GM12878 (cell line): ENCODE measurements at regions not wholly inside any gene's neighbourhood (a gene's known extent, or its start where the extent isn't known, plus 50 kb on each side); places are given as distances from the start of the nearest gene placed in this dataset.

Source experiments
- ATAC-seq: fragments of 200-7000 bp; cut with Tn5 transposase; 3 replicates; pipeline ENCODE4 v1.9.1; 2020; ENCODE audit warnings: mild to moderate bottlenecking, moderate library complexity
- BruUV-seq: library from RNA; stranded (reverse); fragments of 400-500 nt; replicated peaks from 2 replicates; lab custom pipeline; 2021; lab: Mats Ljungman, UMichigan
- CTCF ChIA-PET: fragments of 300-600 bp; sonication (Branson Sonifier 250); formaldehyde crosslinking; extraction: SDS; loops from one replicate; lab custom pipeline; 2021; ENCODE audit warnings: inconsistent platforms; lab: Yijun Ruan, JAX
- POLR2A ChIA-PET: fragments of 350-600 bp; formaldehyde crosslinking; extraction: SDS; loops from one replicate; lab custom pipeline; 2021; ENCODE audit warnings: inconsistent platforms; lab: Charles Lee
- RAD21 ChIA-PET: fragments of 300-600 bp; sonication (Branson Sonifier 250); formaldehyde crosslinking; loops from one replicate; lab custom pipeline; 2023; ENCODE audit warnings: antibody characterized with exemption; ENCODE audit not compliant: unreplicated experiment; lab: Charles Lee
- SMC1A ChIA-PET: fragments of 300-600 bp; sonication (Branson Sonifier 250); formaldehyde crosslinking; loops from one replicate; lab custom pipeline; 2023; ENCODE audit not compliant: unreplicated experiment, uncharacterized antibody; lab: Charles Lee
- DNase-seq: peaks from one replicate; pipeline ENCODE4 v3.0.0-alpha.2; 2011; ENCODE audit warnings: low read depth, low spot score
- FAIRE-seq: peaks from 3 replicates; lab custom pipeline; 2011; peaks lifted over from hg19 to GRCh38; lab: Jason Lieb, UNC
- H2AFZ ChIP-seq: 2 replicates; pipeline ENCODE4 v1.6.0; 2011; ENCODE audit warnings: low read depth, low read length, control low read depth; ENCODE audit not compliant: control insufficient read depth
- H3K27ac ChIP-seq: 2 replicates; pipeline ENCODE4 v1.5.1; 2011; ENCODE audit warnings: control low read depth; ENCODE audit not compliant: control insufficient read depth, insufficient read depth
- H3K27me3 ChIP-seq, 2 experiments: replicated peaks in 1 of 2; 2 replicates each; pipeline versions ENCODE4 v1.6.0 to v1.6.1; 2011; ENCODE audit warnings: low read length in 1 of 2; ENCODE audit not compliant: control insufficient read depth in 2 of 2, insufficient read depth in 2 of 2
- H3K36me3 ChIP-seq, 2 experiments: 2 replicates each; pipeline ENCODE4 v1.5.1; 2011; ENCODE audit warnings: low read length in 1 of 2; ENCODE audit not compliant: control insufficient read depth in 2 of 2, insufficient read depth in 2 of 2
- H3K4me1 ChIP-seq: 2 replicates; pipeline ENCODE4 v1.6.1; 2011; ENCODE audit warnings: mild to moderate bottlenecking, low read length, moderate library complexity, mixed read lengths; ENCODE audit not compliant: control insufficient read depth, insufficient read depth
- H3K4me2 ChIP-seq: 2 replicates; pipeline ENCODE4 v1.6.0; 2011; ENCODE audit warnings: control low read depth; ENCODE audit not compliant: control insufficient read depth, insufficient read depth
- H3K4me3 ChIP-seq: fragments of 200-600 bp; sonication (generic); 2 replicates; pipeline ENCODE4 v1.5.1; 2016
- H3K79me2 ChIP-seq: 2 replicates; pipeline ENCODE4 v1.6.0; 2011; ENCODE audit warnings: low read length; ENCODE audit not compliant: control insufficient read depth, insufficient read depth
- H3K9ac ChIP-seq: 2 replicates; pipeline ENCODE4 v1.8.0; 2011; ENCODE audit warnings: low read length, control low read depth, mixed read lengths; ENCODE audit not compliant: control insufficient read depth, insufficient read depth
- H3K9me3 ChIP-seq: replicated peaks from 3 replicates; pipeline ENCODE4 v1.5.1; 2011; ENCODE audit warnings: mild to moderate bottlenecking, low read length; ENCODE audit not compliant: control insufficient read depth, insufficient read depth
- H4K20me1 ChIP-seq: 2 replicates; pipeline ENCODE4 v1.6.0; 2011; ENCODE audit not compliant: control insufficient read depth, insufficient read depth
- BCL3 ChIP-seq: IDR thresholded peaks from 2 replicates; pipeline ENCODE4 v1.6.1; 2011; ENCODE audit warnings: borderline replicate concordance, low read depth, mild to moderate bottlenecking, moderate library complexity, low read length; ENCODE audit not compliant: insufficient read depth, poor library complexity, severe bottlenecking
- CEBPZ ChIP-seq: fragments of 150-350 bp; IDR thresholded peaks from 2 replicates; pipeline ENCODE4 v1.6.1; 2016; ENCODE audit warnings: low read depth, low read length
- IKZF2 ChIP-seq, 2 experiments: fragments of 450-650 bp; IDR thresholded peaks; 2 replicates each; pipeline ENCODE4 v1.6.1; 2017; ENCODE audit warnings: mild to moderate bottlenecking in 2 of 2, moderate library complexity in 2 of 2
- MXI1 ChIP-seq: fragments of 150-350 bp; IDR thresholded peaks from 2 replicates; pipeline ENCODE4 v1.6.1; 2011; ENCODE audit warnings: low read depth, mild to moderate bottlenecking, inconsistent platforms, low read length, improper control_type of control experiment
- NFXL1 ChIP-seq: fragments of 450-650 bp; IDR thresholded peaks from 2 replicates; pipeline ENCODE4 v1.6.1; 2017; ENCODE audit warnings: antibody characterized with exemption, mild to moderate bottlenecking, borderline replicate concordance
- NR2C2 ChIP-seq: IDR thresholded peaks from 2 replicates; pipeline ENCODE4 v1.6.1; 2011; ENCODE audit warnings: borderline replicate concordance, low read depth; ENCODE audit not compliant: control insufficient read depth, insufficient read length
- SREBF2 ChIP-seq: IDR thresholded peaks from 2 replicates; pipeline ENCODE4 v1.6.1; 2012; ENCODE audit warnings: mild to moderate bottlenecking, low read length
- WGBS: methylation state at CpG from one replicate; pipeline ENCODE4 v1.1.6; 2016; ENCODE audit warnings: low lambda C conversion rate; ENCODE audit not compliant: insufficient replicate concordance, insufficient coverage; ENCODE audit errors: missing lambda C conversion rate; 5-methylcytosine and 5-hydroxymethylcytosine counted together
- in situ Hi-C: fragments of 300-500 bp; cut with MboI; formaldehyde crosslinking; loops from 9 replicates; pipeline ENCODE4 v1.14.3; 2018; ENCODE audit warnings: mixed read lengths
- intact Hi-C: fragments of 100-400 bp; cut with micrococcal nuclease; formaldehyde crosslinking; loops from one replicate; pipeline ENCODE4 v1.14.2; 2022; ENCODE audit not compliant: unreplicated experiment

GRCh38 chr9:129498451-129499384, 122.2 kb downstream of the C9orf50 start:
- intact Hi-C loops: loop anchor here (10.0 kb wide), 1 partner anchor 324 kb away; the partner anchor contains the start of gene IER5L
- WGBS: 44% methylated on average over 7 of the region's 7 CpGs
- CTCF ChIA-PET: no interaction called here

More at GRCh38 chr9:129498451-129499384, 122.2 kb downstream of the C9orf50 start:
- H3K9me3 ChIP-seq: no peaks in the 10 kb centered on the region
- ATAC-seq: no peak
- FAIRE-seq: no peak
- no peak overlapping the region for H3K27ac ChIP-seq
- peaks cover 17% of the 10 kb centered on the region for H3K4me1 ChIP-seq
- H2AFZ ChIP-seq: no peak overlapping the region
- ChIA-PET SMC1A (interaction anchor here (1.3 kb wide), 1 partner anchor 40 kb away, joined by 3 read pairs; no protein-coding TSS in a partner anchor), RAD21 (interaction anchor here (0.5 kb wide), 1 partner anchor 324 kb away, joined by 4 read pairs; no protein-coding TSS in a partner anchor), POLR2A (no interaction called here)
- no TSS peak for BruUV-seq
- no peaks in the 10 kb centered on the region for H4K20me1 ChIP-seq
- no peaks in the 10 kb centered on the region for H3K36me3 ChIP-seq
- H3K9ac ChIP-seq: no peak overlapping the region
- no peak overlapping the region for H3K4me2 ChIP-seq
- TF ChIP-seq NR2C2 (no peak), IKZF2 (IDR thresholded peaks at IDR 0.05) (no peak), MXI1 (no peak), NFXL1 (no peak), BCL3 (peak; percentile 75), SREBF2 (no peak), CEBPZ (no peak)
- DNase-seq: no peak
- H3K27me3 ChIP-seq: peaks cover 4 to 9% of the 10 kb centered on the region in 2 experiments
- no peak overlapping the region for H3K4me3 ChIP-seq
- no peaks in the 10 kb centered on the region for H3K79me2 ChIP-seq
- in situ Hi-C loops: no loop called here
